ENCODE measurements at regions not wholly inside any gene's neighbourhood (a gene's known extent, or its start where the extent isn't known, plus 50 kb on each side); places are given as distances from the start of the nearest gene placed in this dataset.

DNA sequence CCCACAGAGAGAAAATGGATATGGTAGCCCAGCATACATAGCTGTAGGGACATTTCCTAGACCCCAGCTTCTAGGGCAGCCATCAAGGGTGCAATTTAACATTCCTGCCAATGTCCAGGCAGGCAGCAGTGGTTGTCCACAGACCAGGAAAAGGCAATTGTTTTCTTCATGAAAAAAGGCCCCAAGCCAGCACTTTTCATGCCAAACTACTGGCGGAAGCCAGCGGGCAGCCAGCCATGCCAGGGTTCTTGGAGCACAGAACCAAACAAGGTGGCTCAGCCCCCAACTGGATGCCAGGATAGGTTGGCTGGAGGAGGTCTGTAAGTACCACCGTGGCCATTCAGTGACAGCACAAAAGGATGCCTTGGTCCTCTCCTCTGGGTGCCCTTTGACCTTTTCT lies 94.6 kb downstream of the BANF2 start:
- TF ChIP-seq POLR2A (IDR thresholded peaks at IDR 0.05): no peak
- TF ChIP-seq, protein P1, sequence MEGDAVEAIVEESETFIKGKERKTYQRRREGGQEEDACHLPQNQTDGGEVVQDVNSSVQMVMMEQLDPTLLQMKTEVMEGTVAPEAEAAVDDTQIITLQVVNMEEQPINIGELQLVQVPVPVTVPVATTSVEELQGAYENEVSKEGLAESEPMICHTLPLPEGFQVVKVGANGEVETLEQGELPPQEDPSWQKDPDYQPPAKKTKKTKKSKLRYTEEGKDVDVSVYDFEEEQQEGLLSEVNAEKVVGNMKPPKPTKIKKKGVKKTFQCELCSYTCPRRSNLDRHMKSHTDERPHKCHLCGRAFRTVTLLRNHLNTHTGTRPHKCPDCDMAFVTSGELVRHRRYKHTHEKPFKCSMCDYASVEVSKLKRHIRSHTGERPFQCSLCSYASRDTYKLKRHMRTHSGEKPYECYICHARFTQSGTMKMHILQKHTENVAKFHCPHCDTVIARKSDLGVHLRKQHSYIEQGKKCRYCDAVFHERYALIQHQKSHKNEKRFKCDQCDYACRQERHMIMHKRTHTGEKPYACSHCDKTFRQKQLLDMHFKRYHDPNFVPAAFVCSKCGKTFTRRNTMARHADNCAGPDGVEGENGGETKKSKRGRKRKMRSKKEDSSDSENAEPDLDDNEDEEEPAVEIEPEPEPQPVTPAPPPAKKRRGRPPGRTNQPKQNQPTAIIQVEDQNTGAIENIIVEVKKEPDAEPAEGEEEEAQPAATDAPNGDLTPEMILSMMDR (IDR thresholded peaks at IDR 0.05): no peak
- TF ChIP-seq POLR2AphosphoS5 (IDR thresholded peaks at IDR 0.05): no peak

Data from suprapubic skin (tissue), 4 donors.